ENCODE measurements at regions not wholly inside any gene's neighbourhood (a gene's known extent, or its start where the extent isn't known, plus 50 kb on each side); places are given as distances from the start of the nearest gene placed in this dataset.
"Not testable (repeated sequence)": the region's sequence is repeated elsewhere in the genome, so short reads cannot be mapped to it uniquely, and the experiment has no call there.

GRCh38 chr5:110242950-110243349 lies 483.5 kb downstream of the TMEM232 start:
- DNase-seq (ENCODE audit: low read depth), result no peak

GRCh38 chr5:110248921-110249320 lies 477.6 kb downstream of the TMEM232 start:
- no peak for DNase-seq (ENCODE audit: low read depth)

GRCh38 chr5:110250355-110250754 lies 476.1 kb downstream of the TMEM232 start:
- no peak for DNase-seq (ENCODE audit: low read depth)

DNA sequence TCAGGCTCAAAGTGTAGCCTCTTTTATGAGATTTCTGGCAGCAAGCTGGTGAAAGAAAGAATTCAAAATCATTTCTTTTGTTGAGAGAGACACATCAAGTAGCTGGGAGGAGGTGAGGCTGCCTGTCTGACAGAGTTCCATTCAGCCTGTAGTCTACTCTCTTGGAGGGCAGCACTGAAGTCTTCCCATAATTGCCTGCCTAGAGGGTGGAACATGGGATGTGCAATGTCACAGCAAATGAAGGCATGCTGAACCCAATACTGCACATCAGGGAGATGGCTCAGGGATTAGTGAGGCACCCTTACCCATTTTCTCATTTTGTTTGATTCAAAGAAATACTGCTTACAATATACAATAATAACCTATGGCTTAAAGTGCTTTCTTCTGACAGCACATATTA lies 475.7 kb downstream of the TMEM232 start:
- DNase-seq (ENCODE audit: low read depth), result no peak

- no peak for DNase-seq (ENCODE audit: low read depth)
Measured at GRCh38 chr5:110251366-110251765, 475.1 kb downstream of the TMEM232 start.

GRCh38 chr5:110255194-110255593 lies 471.3 kb downstream of the TMEM232 start:
- DNase-seq (ENCODE audit: low read depth), result no peak

DNA sequence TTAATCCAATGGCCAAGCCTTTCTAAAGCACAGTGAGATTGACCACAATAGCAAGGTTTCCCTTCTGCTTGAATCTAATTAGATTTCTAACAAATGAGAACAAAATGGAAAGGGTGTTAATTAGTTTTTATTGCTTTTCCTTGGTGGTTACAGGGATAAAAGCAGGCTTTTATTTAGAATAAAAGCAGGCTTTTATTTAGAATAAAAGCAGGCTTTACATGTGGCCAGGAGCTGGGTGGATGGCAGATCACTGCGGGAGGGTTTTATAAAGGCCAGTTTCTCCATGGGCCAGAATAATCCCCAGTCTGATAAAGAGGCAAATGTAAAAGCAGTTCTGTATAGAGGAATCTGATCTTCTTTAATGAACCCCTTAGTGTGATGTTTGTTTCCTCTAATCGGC lies 470.2 kb downstream of the TMEM232 start:
- DNase-seq (ENCODE audit: low read depth), result no peak

- DNase-seq (ENCODE audit: low read depth), result no peak
Measured at GRCh38 chr5:110257971-110258370, 468.5 kb downstream of the TMEM232 start.

- DNase-seq (ENCODE audit: low read depth), result no peak
Measured at GRCh38 chr5:110258460-110259216, 467.8 kb downstream of the TMEM232 start.

GRCh38 chr5:110262749-110263148 lies 463.7 kb downstream of the TMEM232 start:
- no peak for DNase-seq (ENCODE audit: low read depth)

- DNase-seq (ENCODE audit: low read depth), result no peak
Measured at GRCh38 chr5:110264661-110265060, 461.8 kb downstream of the TMEM232 start.

GRCh38 chr5:110265162-110265561 lies 461.3 kb downstream of the TMEM232 start:
- DNase-seq (ENCODE audit: low read depth), result no peak

DNA sequence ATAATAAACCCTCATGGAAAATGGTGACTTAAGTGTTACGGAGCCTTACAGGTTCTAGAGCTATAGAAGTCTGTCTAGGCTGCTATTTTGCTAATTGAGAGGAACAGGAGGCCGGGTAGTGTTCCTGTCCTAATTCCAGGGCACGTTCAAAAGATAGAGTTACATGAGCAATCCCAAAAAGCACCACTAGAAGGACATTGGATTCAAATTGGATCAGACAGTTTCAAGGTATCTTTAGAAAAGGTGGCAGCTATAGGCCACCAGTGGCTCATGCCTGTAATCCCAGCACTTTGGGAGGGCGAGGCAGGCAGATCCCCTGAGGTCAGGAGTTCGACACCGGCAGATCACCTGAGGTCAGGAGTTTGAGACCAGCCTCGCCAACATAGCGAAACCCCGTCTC lies 458.8 kb downstream of the TMEM232 start:
- DNase-seq (ENCODE audit: low read depth), result no peak

- no peak for DNase-seq (ENCODE audit: low read depth)
Measured at GRCh38 chr5:110268283-110268682, 458.2 kb downstream of the TMEM232 start.

GRCh38 chr5:110268985-110269384 lies 457.5 kb downstream of the TMEM232 start:
- no peak for DNase-seq (ENCODE audit: low read depth)

DNA sequence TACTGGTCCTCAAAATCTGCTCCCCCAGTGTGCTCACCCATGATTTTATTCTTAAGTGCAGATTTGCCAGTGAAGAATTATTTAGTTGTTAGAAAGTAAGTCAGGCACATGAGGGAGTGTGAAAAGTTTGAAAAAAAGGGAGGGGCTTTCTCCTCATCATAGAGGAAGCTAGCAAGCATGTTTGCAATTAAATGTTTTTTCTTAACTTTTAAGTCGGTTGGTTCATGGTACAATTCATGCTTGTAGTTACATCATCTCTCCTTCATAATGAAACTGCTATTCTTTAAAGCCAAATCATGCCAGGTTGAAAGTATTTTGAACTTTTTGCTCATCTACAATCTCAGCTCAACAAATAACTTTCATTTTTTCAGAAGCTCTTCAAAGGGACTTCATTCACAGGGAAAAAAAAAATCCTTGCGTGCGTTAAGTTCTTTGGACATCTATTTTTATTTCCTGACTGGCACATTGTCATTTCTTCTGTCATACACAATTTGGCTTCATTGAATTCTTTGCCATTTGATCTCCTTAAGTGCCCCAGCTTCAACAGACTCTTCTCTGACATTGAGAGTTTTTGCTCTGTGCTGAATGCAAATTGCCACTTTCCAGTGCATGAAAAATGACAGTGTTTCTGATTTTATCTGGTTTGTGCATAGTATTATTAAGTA lies 456.9 kb downstream of the TMEM232 start:
- DNase-seq (ENCODE audit: low read depth), result no peak

GRCh38 chr5:110275878-110276277 lies 450.6 kb downstream of the TMEM232 start:
- DNase-seq (ENCODE audit: low read depth), result no peak

GRCh38 chr5:110278449-110278848 lies 448.0 kb downstream of the TMEM232 start:
- not testable (repeated sequence) for DNase-seq (ENCODE audit: low read depth)

DNA sequence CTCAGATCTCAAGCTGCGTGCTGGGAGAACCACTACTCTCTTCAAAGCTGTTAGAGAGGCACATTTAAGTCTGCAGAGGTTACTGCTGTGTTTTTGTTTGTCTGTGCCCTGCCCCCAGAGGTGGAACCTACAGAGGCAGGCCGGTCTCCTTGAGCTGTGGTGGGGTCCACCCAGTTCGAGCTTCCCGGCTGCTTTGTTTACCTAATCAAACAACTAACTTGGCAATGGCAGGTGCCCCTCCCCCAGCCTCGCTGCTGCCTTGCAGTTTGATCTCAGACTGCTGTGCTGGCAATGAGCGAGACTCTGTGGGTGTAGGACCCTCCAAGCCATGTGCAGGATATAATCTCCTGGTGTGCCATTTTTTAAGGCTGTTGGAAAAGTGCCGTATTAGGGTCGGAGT lies 442.4 kb downstream of the TMEM232 start:
- DNase-seq (ENCODE audit: low read depth), result not testable (repeated sequence)

DNA sequence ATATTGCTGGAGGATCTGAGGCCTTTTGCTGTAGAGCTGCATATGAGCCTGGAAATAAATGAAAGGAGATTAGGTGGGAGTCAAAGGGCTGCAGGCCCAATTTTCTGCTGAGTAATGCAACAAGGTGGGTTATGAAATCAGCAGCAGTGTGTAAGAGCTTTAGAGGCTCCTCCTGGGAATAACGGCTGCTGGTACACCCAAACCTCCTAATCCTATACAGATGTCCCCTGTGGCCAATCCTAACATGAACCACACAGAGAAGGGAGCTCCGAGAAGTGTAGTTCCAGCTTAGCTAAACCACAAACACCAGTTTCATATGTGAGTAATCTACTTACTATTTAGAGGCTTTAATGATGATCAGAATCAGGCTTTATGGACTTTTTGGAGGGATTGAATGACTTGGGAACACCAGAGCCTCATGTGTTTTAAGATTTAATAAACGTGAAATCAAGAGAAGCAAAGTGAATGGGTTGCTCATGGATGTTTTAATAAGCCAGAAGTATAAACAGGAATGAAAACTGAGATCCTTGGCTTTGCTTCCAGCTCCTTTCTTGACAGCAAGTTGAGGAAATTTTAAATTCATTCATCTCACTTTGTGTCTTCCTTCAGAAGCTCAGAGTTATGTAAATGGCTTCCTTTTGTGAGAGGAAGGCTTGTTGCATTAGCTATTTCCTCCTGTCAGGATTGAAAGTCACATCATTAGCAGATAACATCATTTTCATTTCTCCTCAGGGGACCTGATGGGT lies 437.5 kb downstream of the TMEM232 start:
- no peak for DNase-seq (ENCODE audit: low read depth)

DNA sequence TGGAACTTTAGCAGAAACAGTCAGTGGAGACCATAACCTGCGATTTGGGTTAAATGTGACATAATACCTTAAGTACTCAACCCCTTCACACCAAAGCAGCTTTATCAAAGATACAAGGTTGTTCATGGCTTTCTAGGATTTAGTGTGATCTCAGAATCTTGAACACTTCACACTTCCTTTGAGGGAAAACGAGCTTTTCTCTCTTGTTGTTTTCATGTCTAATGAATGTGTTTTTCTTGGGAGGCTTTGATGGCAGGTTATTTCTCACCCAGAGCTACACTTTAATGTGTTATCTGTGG lies 437.0 kb downstream of the TMEM232 start:
- DNase-seq (ENCODE audit: low read depth), result no peak

DNA sequence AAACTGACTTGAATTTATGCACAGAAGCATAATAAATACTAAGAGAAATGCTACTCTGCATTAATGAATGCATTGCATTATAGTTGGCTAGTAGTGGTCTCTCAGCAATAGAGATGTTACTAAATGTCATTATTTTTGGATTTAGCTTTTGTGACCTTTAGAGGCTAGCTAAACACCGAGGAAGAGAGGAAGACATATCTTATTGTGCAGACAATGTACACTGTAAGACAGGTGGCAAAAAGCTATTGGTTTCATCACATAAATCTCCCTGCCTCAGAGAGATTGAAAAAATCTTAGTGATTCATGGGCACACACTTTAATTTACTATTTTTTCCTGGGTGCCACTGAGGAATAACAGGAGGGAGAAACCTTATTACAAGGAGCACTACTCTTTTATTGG lies 435.9 kb downstream of the TMEM232 start:
- DNase-seq (ENCODE audit: low read depth), result no peak

- DNase-seq (ENCODE audit: low read depth), result no peak
Measured at GRCh38 chr5:110294281-110294680, 432.2 kb downstream of the TMEM232 start.
